ENCODE measurements at regions not wholly inside any gene's neighbourhood (a gene's known extent, or its start where the extent isn't known, plus 50 kb on each side); places are given as distances from the start of the nearest gene placed in this dataset.

- H3K9ac ChIP-seq (ENCODE audit: low read length in 3 of 3): no peak overlapping the region
- intact Hi-C loops (cut with DNase I): no loop called here
- no peak overlapping the region for H3K4me3 ChIP-seq (ENCODE audit: low read length in 3 of 3)
- H3K36me3 ChIP-seq (ENCODE audit: control insufficient read depth in 2 of 3, insufficient read depth in 3 of 3, low read length in 3 of 3): no peaks in the 10 kb centered on the region
- DNase-seq (peak in 4 of 5 donors; percentile 35 to 45 (median 40)), FAIRE-seq (no peak)
- no peak for TF ChIP-seq CTCF (IDR thresholded peaks at IDR 0.05; ENCODE audit: borderline replicate concordance, extremely low read depth, insufficient read depth)
- no peak overlapping the region for H3K27ac ChIP-seq (ENCODE audit: low read depth in 2 of 2, low read length in 2 of 2)
- H3K9me3 ChIP-seq (ENCODE audit: control insufficient read depth in 2 of 3, insufficient read depth in 1 of 3, low read length in 3 of 3): peaks cover 0 to 2% (median 0%) of the 10 kb centered on the region in 3 donors
- peaks cover 0 to 2% (median 0%) of the 10 kb centered on the region in 3 donors for H3K4me1 ChIP-seq (ENCODE audit: control insufficient read depth in 2 of 3, insufficient read depth in 2 of 3, low read depth in 1 of 3, low read length in 3 of 3)
- H3K27me3 ChIP-seq (ENCODE audit: control insufficient read depth, insufficient read depth, low read length): peaks cover 9% of the 10 kb centered on the region
These were observed 244.7 kb downstream of the RBFOX3 start for GRCh38 chr17:79365836-79366770.

GRCh38 chr17:79365351-79365750 lies 245.5 kb downstream of the RBFOX3 start:
- DNase-seq (peak in 1 of 5 donors; percentile 8), FAIRE-seq (no peak)
- Histone ChIP-seq H3K27me3 (ENCODE audit: control insufficient read depth, insufficient read depth, low read length) (peaks cover 9% of the 10 kb centered on the region), H3K4me3 (ENCODE audit: low read length in 3 of 3) (no peak overlapping the region), H3K36me3 (ENCODE audit: control insufficient read depth in 2 of 3, insufficient read depth in 3 of 3, low read length in 3 of 3) (no peaks in the 10 kb centered on the region), H3K4me1 (ENCODE audit: control insufficient read depth in 2 of 3, insufficient read depth in 2 of 3, low read depth in 1 of 3, low read length in 3 of 3) (no peaks in the 10 kb centered on the region), H3K9me3 (ENCODE audit: control insufficient read depth in 2 of 3, insufficient read depth in 1 of 3, low read length in 3 of 3) (peaks cover 0 to under 1% (median 0%) of the 10 kb centered on the region in 3 donors), H3K27ac (ENCODE audit: low read depth in 2 of 2, low read length in 2 of 2) (no peak overlapping the region), H3K9ac (ENCODE audit: low read length in 3 of 3) (no peak overlapping the region)
- intact Hi-C loops (cut with DNase I): no loop called here
- no peak for TF ChIP-seq CTCF (IDR thresholded peaks at IDR 0.05; ENCODE audit: borderline replicate concordance, extremely low read depth, insufficient read depth)

GRCh38 chr17:79364315-79365094 lies 246.3 kb downstream of the RBFOX3 start:
- H3K9ac ChIP-seq (ENCODE audit: low read length in 3 of 3): no peak overlapping the region
- no peaks in the 10 kb centered on the region for H3K4me1 ChIP-seq (ENCODE audit: control insufficient read depth in 2 of 3, insufficient read depth in 2 of 3, low read depth in 1 of 3, low read length in 3 of 3)
- no peak overlapping the region for H3K4me3 ChIP-seq (ENCODE audit: low read length in 3 of 3)
- peaks cover 9% of the 10 kb centered on the region for H3K27me3 ChIP-seq (ENCODE audit: control insufficient read depth, insufficient read depth, low read length)
- H3K27ac ChIP-seq (ENCODE audit: low read depth in 2 of 2, low read length in 2 of 2): no peak overlapping the region
- H3K36me3 ChIP-seq (ENCODE audit: control insufficient read depth in 2 of 3, insufficient read depth in 3 of 3, low read length in 3 of 3): no peaks in the 10 kb centered on the region
- intact Hi-C loops (cut with DNase I): no loop called here
- DNase-seq (peak in 1 of 5 donors; percentile 37), FAIRE-seq (no peak)
- no peaks in the 10 kb centered on the region for H3K9me3 ChIP-seq (ENCODE audit: control insufficient read depth in 2 of 3, insufficient read depth in 1 of 3, low read length in 3 of 3)
- TF ChIP-seq CTCF (IDR thresholded peaks at IDR 0.05; ENCODE audit: borderline replicate concordance, extremely low read depth, insufficient read depth): no peak

Data from kidney (tissue), 13 donors.